ENCODE measurements at regions not wholly inside any gene's neighbourhood (a gene's known extent, or its start where the extent isn't known, plus 50 kb on each side); places are given as distances from the start of the nearest gene placed in this dataset.
"Not testable (repeated sequence)": the region's sequence is repeated elsewhere in the genome, so short reads cannot be mapped to it uniquely, and the experiment has no call there.

- Mint-ChIP-seq H3K27ac (no peak overlapping the region), H3K9me3 (peaks cover 28% of the 10 kb centered on the region), H3K4me3 (no peak overlapping the region), H3K27me3 (ENCODE audit: low read depth, poor library complexity) (peaks cover 8% of the 10 kb centered on the region), H3K36me3 (ENCODE audit: low read depth) (no peaks in the 10 kb centered on the region), H3K4me1 (peaks cover 25% of the 10 kb centered on the region)
- no peak for TF ChIP-seq CTCF (IDR thresholded peaks at IDR 0.05)
- DNase-seq: no peak
Observed at GRCh38 chr17:77619851-77620250, 338.7 kb upstream of the TNRC6C start.

- Mint-ChIP-seq H3K4me3 (no peak overlapping the region), H3K27ac (no peak overlapping the region), H3K9me3 (peaks cover 30% of the 10 kb centered on the region), H3K36me3 (ENCODE audit: low read depth) (no peaks in the 10 kb centered on the region), H3K27me3 (ENCODE audit: low read depth, poor library complexity) (peaks cover 8% of the 10 kb centered on the region), H3K4me1 (peaks cover 25% of the 10 kb centered on the region)
- no peak for DNase-seq
- TF ChIP-seq CTCF (IDR thresholded peaks at IDR 0.05): no peak
Observed at GRCh38 chr17:77620282-77620681, 338.2 kb upstream of the TNRC6C start.

GRCh38 chr17:77622084-77622483 lies 336.4 kb upstream of the TNRC6C start:
- not testable (repeated sequence) for H3K36me3 Mint-ChIP-seq (ENCODE audit: low read depth); H3K4me3 Mint-ChIP-seq; H3K27ac Mint-ChIP-seq; DNase-seq
- peaks cover 48% of the 10 kb centered on the region for H3K9me3 Mint-ChIP-seq
- H3K27me3 Mint-ChIP-seq (ENCODE audit: low read depth, poor library complexity): peaks cover 20% of the 10 kb centered on the region
- H3K4me1 Mint-ChIP-seq: peaks cover 19% of the 10 kb centered on the region

- peaks cover 21% of the 10 kb centered on the region for H3K27me3 Mint-ChIP-seq (ENCODE audit: low read depth, poor library complexity)
- peaks cover 54% of the 10 kb centered on the region for H3K9me3 Mint-ChIP-seq
- no peak overlapping the region for H3K4me3 Mint-ChIP-seq
- no peak for DNase-seq
- no peak overlapping the region for H3K27ac Mint-ChIP-seq
- H3K4me1 Mint-ChIP-seq: peaks cover 14% of the 10 kb centered on the region
- TF ChIP-seq CTCF (IDR thresholded peaks at IDR 0.05): no peak
- peaks cover under 1% of the 10 kb centered on the region for H3K36me3 Mint-ChIP-seq (ENCODE audit: low read depth)
Observed at GRCh38 chr17:77622647-77623046, 335.9 kb upstream of the TNRC6C start.

DNA sequence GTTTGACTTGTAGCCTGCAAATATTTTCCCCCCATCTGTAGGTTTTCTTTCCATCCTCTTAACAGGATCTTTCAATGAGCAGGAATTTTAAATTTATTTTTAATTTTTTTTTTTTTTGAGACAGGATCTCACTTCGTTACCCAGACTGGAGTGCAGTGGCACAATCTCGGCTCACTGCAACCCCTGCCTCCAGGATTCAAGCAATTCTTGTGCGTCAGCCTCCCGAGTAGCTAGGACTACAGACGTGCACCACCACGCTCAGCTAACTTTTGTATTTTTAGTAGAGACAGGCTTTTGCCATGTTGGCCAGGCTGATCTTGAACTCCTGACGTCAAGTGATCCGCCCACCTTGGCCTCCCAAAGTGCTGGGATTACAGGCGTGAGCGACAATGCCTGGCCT lies 335.2 kb upstream of the TNRC6C start:
- not testable (repeated sequence) for H3K4me1 Mint-ChIP-seq; DNase-seq; H3K36me3 Mint-ChIP-seq (ENCODE audit: low read depth)

DNA sequence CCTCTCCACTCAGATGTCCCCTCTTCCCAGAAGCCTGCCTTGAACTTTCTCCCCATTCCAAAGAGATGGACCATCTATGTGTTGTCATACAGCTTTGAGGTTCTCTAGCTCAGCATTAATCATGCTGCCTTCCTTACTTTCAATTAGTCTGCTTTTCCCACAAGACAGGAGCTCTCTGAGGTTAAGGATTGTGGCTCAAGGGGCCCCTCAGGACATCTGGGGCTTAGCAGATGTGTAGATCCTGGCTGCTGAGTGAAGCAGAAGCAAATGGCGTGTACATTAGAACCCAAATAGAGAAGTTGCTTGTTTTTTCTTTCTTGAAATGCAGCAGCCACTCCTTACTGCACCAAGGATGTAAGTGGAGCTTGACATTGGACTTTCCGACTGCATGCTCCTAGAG lies 330.5 kb upstream of the TNRC6C start:
- Mint-ChIP-seq H3K4me3 (no peak overlapping the region), H3K4me1 (no peaks in the 10 kb centered on the region), H3K9me3 (peaks cover 31% of the 10 kb centered on the region), H3K27me3 (ENCODE audit: low read depth, poor library complexity) (peaks cover 18% of the 10 kb centered on the region), H3K27ac (no peak overlapping the region), H3K36me3 (ENCODE audit: low read depth) (peaks cover 5% of the 10 kb centered on the region)
- DNase-seq: no peak
- TF ChIP-seq CTCF (IDR thresholded peaks at IDR 0.05): no peak

More for the DNA sequence above, 335.2 kb upstream of the TNRC6C start:
- Mint-ChIP-seq H3K9me3 (peaks cover 59% of the 10 kb centered on the region), H3K27me3 (ENCODE audit: low read depth, poor library complexity) (peaks cover 18% of the 10 kb centered on the region)
- not testable (repeated sequence) for H3K27ac Mint-ChIP-seq, H3K4me3 Mint-ChIP-seq

DNA sequence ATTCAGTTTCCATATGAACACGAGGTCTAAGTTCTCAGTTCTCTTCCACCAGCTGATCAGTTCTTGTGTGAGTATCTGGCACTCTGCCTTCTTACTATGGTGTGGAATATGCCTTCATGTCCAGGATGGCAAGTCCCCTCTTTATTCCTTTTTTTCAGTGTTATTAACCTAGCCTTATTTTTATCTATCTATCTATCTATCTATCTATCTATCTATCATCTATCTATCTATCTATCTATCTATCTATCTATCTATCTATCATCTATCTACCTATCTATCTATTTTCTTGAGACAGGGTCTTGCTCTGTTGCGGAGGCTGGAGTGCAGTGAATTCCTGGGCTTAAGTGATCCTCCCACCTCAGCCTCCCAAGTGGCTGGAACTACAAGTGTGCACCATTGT lies 329.2 kb upstream of the TNRC6C start:
- not testable (repeated sequence) for H3K36me3 Mint-ChIP-seq (ENCODE audit: low read depth); H3K4me3 Mint-ChIP-seq; H3K27ac Mint-ChIP-seq; DNase-seq; H3K4me1 Mint-ChIP-seq
- peaks cover 20% of the 10 kb centered on the region for H3K27me3 Mint-ChIP-seq (ENCODE audit: low read depth, poor library complexity)
- peaks cover 31% of the 10 kb centered on the region for H3K9me3 Mint-ChIP-seq
